Gastroesophageal sphincter (tissue), 4 donors: ENCODE measurements at regions not wholly inside any gene's neighbourhood (a gene's known extent, or its start where the extent isn't known, plus 50 kb on each side); places are given as distances from the start of the nearest gene placed in this dataset.

Experiments
- ATAC-seq: fragments of 150-250 bp; one replicate; pipeline ENCODE4 v1.9.1; 2016; ENCODE audit warnings: mild to moderate bottlenecking, moderate library complexity
- H3K27ac ChIP-seq, 4 donors: fragments of 200-600 bp; sonication (generic) in 3 of 4; 1 replicate in 3 of 4; 2 replicates in 1 of 4; pipeline ENCODE4 v1.5.1; 2016 to 2019
- H3K27me3 ChIP-seq: fragments of 200-600 bp; sonication (generic); one replicate; pipeline ENCODE4 v1.5.1; 2019
- H3K36me3 ChIP-seq, 2 donors: fragments of 200-600 bp; sonication (generic); one replicate each; pipeline ENCODE4 v1.5.1; 2019; ENCODE audit warnings: control low read depth in 1 of 2
- H3K4me1 ChIP-seq, 3 donors: fragments of 200-600 bp; sonication (generic); 1 replicate in 2 of 3; 2 replicates in 1 of 3; pipeline ENCODE4 v1.5.1; 2016 to 2019; ENCODE audit warnings: control low read depth in 2 of 3
- H3K4me3 ChIP-seq, 2 donors: fragments of 200-600 bp; sonication (generic); one replicate each; pipeline ENCODE4 v1.5.1; 2019; ENCODE audit warnings: mild to moderate bottlenecking in 1 of 2, moderate library complexity in 1 of 2
- H3K9me3 ChIP-seq, 3 donors: fragments of 200-600 bp; sonication (generic); one replicate each; pipeline ENCODE4 v1.5.1; 2017 to 2019; ENCODE audit warnings: control low read depth in 2 of 3
- EP300 ChIP-seq: sonication (generic); formaldehyde crosslinking; IDR thresholded peaks from one replicate; pipeline ENCODE4 v1.6.1; 2017; ENCODE audit warnings: antibody characterized with exemption, mild to moderate bottlenecking
- POLR2A ChIP-seq, 2 donors: fragments of 450-650 bp; IDR thresholded peaks; one replicate each; pipeline ENCODE4 v1.6.1; 2017; ENCODE audit warnings: antibody characterized with exemption in 2 of 2, mild to moderate bottlenecking in 2 of 2, moderate library complexity in 1 of 2
- POLR2AphosphoS5 ChIP-seq: sonication (generic); formaldehyde crosslinking; IDR thresholded peaks from one replicate; pipeline ENCODE4 v1.6.1; 2017; ENCODE audit warnings: antibody characterized with exemption
- WGBS, 2 donors: methylation state at CpG; one replicate each; pipeline ENCODE4 v1.1.5; 2018; ENCODE audit warnings: low coverage in 1 of 2; 5-methylcytosine and 5-hydroxymethylcytosine counted together
- TF ChIP-seq, protein P1 (sequence below), 4 experiments: fragments of 200-600 bp in 2 of 4; fragments of 450-650 bp in 2 of 4; sonication (generic) in 1 of 4; IDR thresholded peaks; one replicate each; pipeline ENCODE4 v1.5.1; 2017 to 2019; ENCODE audit warnings: antibody characterized with exemption in 4 of 4, mild to moderate bottlenecking in 2 of 4, moderate library complexity in 2 of 4

DNA sequence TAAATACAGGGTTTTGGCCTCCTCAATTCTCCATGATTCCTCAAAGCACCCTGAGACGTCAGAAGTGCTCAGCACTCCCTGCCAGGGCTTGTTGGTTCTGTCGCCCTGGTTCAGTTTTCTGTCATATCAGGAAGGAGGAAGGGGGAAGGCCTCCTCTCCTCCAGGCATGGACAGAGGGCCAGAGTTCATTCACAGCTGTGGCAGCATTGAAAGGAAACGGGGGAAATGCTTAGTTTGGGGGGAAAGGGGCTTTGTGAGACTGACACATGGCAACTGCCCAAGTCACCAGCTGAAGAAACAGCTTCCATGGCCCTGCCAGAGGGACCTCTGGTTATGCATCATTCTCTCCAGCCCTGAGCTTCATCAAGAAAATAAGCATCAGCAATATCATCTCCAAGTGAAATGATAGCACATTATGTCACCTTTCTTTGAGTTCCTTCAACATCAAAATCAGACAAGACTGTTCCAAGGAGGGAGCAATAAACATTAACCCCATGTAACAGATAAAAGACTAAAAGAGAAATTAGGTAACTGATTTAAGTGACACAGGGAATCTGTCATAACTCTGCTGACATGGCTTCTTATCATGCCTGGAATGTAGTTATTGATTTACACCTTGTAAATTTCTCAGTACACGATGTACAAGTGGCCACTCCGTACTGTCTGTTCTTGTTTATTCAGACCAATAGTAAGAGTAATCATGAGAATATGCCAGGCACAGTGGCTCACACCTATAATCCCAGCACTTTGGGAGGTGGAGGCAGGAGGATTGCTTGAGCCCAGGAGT lies 103.2 kb upstream of the SLC25A33 start:
- Histone ChIP-seq H3K27me3 (no peaks in the 10 kb centered on the region), H3K4me3 (no peak overlapping the region), H3K36me3 (no peaks in the 10 kb centered on the region), H3K9me3 (no peaks in the 10 kb centered on the region), H3K27ac (peak overlapping the region in 2 of 4 donors; percentile 20 to 25), H3K4me1 (peaks cover 0 to 45% (median 15%) of the 10 kb centered on the region in 3 donors)
- TF ChIP-seq, protein P1, sequence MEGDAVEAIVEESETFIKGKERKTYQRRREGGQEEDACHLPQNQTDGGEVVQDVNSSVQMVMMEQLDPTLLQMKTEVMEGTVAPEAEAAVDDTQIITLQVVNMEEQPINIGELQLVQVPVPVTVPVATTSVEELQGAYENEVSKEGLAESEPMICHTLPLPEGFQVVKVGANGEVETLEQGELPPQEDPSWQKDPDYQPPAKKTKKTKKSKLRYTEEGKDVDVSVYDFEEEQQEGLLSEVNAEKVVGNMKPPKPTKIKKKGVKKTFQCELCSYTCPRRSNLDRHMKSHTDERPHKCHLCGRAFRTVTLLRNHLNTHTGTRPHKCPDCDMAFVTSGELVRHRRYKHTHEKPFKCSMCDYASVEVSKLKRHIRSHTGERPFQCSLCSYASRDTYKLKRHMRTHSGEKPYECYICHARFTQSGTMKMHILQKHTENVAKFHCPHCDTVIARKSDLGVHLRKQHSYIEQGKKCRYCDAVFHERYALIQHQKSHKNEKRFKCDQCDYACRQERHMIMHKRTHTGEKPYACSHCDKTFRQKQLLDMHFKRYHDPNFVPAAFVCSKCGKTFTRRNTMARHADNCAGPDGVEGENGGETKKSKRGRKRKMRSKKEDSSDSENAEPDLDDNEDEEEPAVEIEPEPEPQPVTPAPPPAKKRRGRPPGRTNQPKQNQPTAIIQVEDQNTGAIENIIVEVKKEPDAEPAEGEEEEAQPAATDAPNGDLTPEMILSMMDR (IDR thresholded peaks at IDR 0.05): no peak
- TF ChIP-seq EP300 (no peak), POLR2A (IDR thresholded peaks at IDR 0.05) (no peak)
- no peak for ATAC-seq
- 67 to 75% methylated on average over 2 to 4 of the region's 5 CpGs for WGBS, 2 donors

DNA sequence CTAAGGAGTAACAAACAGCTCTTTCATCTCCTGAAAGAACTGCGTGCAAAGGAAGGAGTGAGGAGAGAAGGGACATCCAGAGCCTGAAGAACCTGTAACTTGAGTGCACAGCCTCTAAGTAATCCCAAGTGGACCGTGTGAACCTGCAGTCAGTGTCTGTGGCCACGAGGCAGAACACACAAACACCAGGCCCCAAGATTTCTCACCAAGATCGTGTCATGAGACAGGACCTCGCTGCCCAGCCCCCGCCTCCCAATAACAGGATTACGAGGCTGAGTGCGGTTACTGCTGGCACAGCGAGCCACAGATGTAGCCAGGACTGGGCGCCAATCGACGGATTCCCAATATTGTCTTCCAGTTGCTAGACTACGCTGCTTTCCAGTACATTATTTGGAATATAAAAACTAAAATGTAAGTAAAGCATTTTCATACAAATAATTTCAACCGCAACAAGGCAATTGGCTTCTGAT lies 101.3 kb upstream of the SLC25A33 start:
- H3K27ac ChIP-seq: peak overlapping the region in 3 of 4 donors; percentile 72 to 73 (median 73)
- H3K4me3 ChIP-seq: no peak overlapping the region
- ATAC-seq: peak; percentile 56
- H3K9me3 ChIP-seq: no peaks in the 10 kb centered on the region
- TF ChIP-seq POLR2A (IDR thresholded peaks at IDR 0.05) (no peak), EP300 (no peak), POLR2AphosphoS5 (no peak)
- TF ChIP-seq, protein P1 (IDR thresholded peaks at IDR 0.05): no peak
- WGBS, 2 donors: 67 to 83% methylated on average over 9 to 12 of the region's 14 CpGs
- no peaks in the 10 kb centered on the region for H3K27me3 ChIP-seq
- no peaks in the 10 kb centered on the region for H3K36me3 ChIP-seq
- peaks cover 0 to 64% (median 18%) of the 10 kb centered on the region in 3 donors for H3K4me1 ChIP-seq

DNA sequence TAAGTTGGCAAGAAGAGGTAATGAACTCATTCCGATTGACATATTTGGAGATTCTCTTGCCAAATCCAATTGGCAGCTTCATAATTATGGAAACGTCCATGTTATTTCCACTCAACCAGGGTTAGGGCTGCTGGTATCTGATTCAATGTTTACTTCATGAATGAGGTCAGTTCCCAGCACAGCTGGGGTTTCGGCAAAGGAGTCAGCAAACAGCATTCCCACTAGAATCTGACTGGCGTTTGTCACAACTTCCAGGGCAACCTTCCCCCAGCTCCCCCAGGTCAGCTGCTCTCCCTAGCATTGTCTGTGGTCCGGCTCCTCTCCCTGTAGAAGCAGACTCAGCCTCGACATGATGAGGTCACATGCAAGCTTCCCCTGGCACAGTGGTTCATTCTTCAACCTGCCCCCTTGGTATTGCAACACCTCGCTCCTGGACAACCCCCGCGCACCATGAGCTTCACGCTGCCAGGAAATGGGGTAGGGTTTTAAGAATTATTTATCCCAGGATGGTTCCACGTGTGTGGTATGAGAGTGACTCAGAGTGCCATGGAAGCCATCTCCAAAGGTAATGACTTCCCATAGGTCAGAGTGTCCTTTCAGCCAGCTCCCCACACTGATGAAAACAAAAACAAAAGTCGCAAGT lies 100.7 kb upstream of the SLC25A33 start:
- Histone ChIP-seq H3K27me3 (no peaks in the 10 kb centered on the region), H3K4me1 (peaks cover 0 to 69% (median 18%) of the 10 kb centered on the region in 3 donors), H3K4me3 (no peak overlapping the region), H3K36me3 (no peaks in the 10 kb centered on the region), H3K27ac (peak overlapping the region in 3 of 4 donors; percentile 72 to 73 (median 73)), H3K9me3 (no peaks in the 10 kb centered on the region)
- TF ChIP-seq, protein P1 (IDR thresholded peaks at IDR 0.05): no peak
- peak; percentile 4 for TF ChIP-seq POLR2AphosphoS5
- 47 to 63% methylated on average over 3 to 7 of the region's 12 CpGs for WGBS, 2 donors
- ATAC-seq: peak; percentile 78

DNA sequence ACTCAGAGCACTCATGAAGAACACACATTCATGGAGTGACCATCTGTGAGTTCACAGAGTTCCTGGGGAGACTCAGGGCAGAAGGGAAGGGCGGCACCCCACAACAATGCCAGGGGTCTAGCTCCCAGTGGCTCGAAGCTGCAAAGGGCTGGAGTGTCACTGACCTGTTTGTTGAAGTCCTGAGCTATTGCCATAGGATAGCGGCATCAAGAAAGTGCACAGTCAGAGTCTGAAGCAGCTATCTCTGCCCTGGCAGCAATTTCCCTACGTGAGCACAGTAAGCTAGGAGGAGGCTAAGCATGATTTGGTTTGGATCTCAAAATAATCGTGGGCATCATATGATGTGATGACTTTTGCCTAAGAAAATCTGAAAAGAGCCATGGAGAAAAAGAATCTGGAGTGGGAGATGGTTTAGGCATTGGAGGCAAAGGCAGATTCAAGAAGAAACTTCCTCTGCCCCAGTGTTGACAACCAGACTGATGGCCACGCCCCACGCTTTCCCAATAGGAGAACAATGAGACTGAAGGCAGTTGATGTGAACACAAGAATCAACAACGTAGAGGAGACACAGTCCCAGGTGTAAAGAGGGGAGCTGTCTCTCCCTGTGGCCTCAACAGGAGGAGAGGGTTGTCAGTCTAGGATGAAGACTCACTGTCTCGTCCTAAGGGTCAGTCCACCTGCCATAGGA lies 100.0 kb upstream of the SLC25A33 start:
- no peak for TF ChIP-seq POLR2A (IDR thresholded peaks at IDR 0.05)
- TF ChIP-seq, protein P1 (IDR thresholded peaks at IDR 0.05): no peak
- no peak for TF ChIP-seq EP300
- TF ChIP-seq POLR2AphosphoS5: no peak
- no peaks in the 10 kb centered on the region for H3K36me3 ChIP-seq
- 50 to 86% methylated on average over 1 to 7 of the region's 9 CpGs for WGBS, 2 donors
- H3K27ac ChIP-seq: peak overlapping the region in 3 of 4 donors; percentile 72 to 73 (median 73)
- no peaks in the 10 kb centered on the region for H3K9me3 ChIP-seq
- H3K27me3 ChIP-seq: no peaks in the 10 kb centered on the region
- ATAC-seq: no peak
- H3K4me3 ChIP-seq: no peak overlapping the region
- H3K4me1 ChIP-seq: peaks cover 0 to 76% (median 18%) of the 10 kb centered on the region in 3 donors
